ENCODE measurements at regions not wholly inside any gene's neighbourhood (a gene's known extent, or its start where the extent isn't known, plus 50 kb on each side); places are given as distances from the start of the nearest gene placed in this dataset.
"Not testable (repeated sequence)": the region's sequence is repeated elsewhere in the genome, so short reads cannot be mapped to it uniquely, and the experiment has no call there.

DNA sequence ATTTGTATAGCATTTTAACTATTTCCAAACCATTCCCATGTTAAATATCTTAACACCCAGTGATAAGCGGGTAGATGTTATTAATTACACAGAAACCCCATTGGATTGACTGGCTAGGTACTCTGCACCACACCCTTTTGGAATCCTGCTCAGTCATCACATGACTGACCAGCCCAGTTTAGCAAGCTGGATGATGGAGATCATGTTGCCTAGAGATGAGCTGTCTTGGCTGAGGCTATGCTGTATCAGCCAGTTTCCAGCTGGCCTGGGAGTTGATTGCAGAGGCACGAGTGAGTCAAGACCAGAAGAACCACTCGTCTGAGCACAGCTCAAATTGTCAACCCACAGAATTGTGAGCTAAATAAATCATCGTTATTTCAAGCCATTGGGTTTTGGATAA lies 124.6 kb downstream of the ZNF621 start:
- DNase-seq = no peak

DNA sequence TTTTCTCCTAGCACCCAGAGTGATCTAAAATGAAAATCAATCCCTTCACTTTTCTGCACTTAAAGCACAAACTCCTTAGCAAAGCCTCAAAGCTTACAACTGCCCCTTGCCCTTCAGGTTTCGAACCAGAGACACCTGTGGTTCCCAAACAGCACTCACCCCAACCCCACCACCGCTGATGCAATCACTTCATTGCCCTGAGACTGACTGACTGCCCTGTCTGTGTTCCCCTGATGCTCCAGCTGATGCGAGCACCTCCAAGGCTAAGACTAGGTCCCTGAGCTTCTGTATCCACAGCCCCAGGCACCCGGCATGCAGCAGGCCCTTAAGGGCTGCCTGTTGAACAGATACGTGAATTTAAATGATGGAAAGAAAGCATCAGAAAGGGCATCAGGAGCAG lies 127.3 kb downstream of the ZNF621 start:
- DNase-seq = no peak

- no peak for DNase-seq
Observed at GRCh38 chr3:40653001-40653400, 128.2 kb downstream of the ZNF621 start.

DNA sequence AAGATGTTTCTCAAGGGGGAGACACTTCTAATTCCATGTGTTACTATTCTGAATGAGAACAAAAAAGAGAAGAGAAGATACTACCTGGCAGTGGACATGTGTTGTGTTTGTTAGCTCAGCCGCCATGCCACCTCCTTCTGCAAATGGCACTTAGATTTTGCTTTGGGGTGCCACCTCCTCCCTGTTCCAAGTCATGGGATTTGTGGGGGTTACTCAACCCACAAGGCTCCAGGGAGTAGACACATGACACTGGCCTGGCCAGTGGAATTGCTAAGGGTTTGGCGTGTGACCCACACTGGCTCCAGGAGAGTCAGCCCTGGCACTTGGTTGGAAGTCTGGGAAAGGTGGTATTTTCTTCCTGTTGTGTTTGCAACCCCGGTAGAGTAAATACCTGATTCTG lies 129.1 kb downstream of the ZNF621 start:
- DNase-seq = no peak

DNA sequence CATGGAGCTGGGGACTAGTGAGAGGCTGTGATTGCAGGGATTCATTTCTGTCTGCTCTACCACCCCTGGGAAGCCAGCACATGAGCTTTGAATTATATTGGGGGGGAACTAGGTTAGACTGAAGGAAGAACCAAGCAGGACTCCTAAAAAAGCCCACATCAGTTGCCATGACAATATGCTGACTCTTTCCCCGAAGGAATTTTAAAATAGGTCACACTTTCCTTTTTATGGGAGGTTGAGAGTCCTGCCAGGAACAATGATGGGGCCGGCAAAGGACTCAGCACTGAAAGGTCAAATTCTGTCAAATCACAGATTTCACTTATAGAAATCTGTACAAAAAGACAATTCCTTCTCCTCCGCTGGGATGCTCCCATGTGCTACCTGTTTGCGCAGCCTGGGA lies 130.8 kb downstream of the ZNF621 start:
- DNase-seq = no peak

- DNase-seq = no peak
Observed at GRCh38 chr3:40657623-40658022, 132.9 kb downstream of the ZNF621 start.

DNA sequence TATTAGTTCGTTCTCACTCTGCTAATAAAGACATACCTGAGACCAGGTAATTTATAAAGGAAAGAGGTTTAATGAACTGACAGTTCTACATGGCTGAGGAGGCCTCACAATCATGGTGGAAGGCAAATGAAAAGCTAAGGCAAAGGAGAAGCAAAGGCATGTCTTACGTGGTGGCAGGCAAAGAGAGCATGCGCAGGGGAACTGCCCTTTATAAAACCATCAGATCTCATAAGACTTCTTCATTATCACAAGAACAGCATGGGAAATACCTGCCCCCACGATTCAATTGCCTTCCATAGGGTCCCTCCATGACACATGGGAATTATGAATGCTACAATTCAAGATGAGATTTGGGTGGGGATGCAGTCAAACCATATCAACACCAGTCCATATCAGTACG lies 133.5 kb downstream of the ZNF621 start:
- DNase-seq = no peak

GRCh38 chr3:40660554-40660953 lies 135.8 kb downstream of the ZNF621 start:
- DNase-seq = no peak

DNA sequence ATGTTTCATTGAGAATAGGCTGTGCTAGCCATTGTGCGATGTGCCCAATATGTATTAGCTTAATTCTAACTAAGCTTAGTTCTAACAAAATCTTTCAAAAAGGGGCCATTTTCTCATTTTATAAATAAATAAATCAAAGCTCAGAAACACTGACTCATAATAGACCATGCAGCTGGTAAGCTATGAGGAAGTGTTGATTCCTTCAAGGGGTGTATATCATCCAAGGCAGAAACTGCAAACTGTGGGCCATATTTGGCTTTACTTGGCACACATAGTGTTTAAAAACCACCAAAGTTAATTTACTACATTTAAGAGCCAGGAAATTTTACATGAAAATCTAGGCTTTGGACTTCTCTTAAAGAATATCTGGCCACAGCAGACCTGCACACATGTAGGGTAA lies 136.5 kb downstream of the ZNF621 start:
- no peak for DNase-seq

DNA sequence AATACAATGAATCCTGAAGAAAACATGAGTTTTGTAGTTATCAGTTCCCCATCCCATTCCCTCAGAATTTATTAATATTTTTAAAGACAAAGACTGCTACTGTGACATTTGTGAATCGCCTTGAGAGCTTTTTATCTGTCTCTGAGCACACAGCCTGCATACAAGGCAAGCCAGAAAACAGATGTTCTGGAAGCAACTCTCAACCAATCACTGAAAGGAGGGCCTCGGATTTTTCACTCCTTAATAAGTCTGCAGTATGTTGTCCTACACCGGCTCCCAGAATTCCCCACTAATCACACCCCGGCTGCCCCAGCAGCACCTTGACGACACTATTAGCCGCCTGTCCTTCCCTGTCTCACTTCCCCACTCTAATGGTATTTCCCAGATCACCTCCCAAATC lies 138.5 kb downstream of the ZNF621 start:
- no peak for DNase-seq

DNA sequence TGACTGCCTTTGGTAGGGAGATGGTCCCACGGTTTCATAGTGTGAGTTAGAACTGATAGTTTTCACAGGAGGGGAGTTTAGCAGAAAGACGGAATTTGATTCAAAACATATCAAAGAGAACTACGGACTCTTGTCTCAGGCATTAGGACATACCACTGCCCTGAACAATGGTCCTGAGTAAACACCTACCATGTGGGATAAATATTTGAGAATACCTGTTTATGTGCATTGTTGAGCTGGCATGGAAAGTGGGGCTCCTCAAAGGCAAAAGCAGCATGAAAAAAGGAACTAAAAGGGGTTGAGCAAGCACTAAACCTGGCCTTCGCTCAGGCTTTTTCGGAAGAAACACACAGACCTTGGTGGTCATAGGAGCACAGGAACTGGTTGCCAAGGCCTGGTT lies 144.4 kb downstream of the ZNF621 start:
- no peak for DNase-seq

- DNase-seq = no peak
Observed at GRCh38 chr3:40672861-40673260, 148.1 kb downstream of the ZNF621 start.

DNA sequence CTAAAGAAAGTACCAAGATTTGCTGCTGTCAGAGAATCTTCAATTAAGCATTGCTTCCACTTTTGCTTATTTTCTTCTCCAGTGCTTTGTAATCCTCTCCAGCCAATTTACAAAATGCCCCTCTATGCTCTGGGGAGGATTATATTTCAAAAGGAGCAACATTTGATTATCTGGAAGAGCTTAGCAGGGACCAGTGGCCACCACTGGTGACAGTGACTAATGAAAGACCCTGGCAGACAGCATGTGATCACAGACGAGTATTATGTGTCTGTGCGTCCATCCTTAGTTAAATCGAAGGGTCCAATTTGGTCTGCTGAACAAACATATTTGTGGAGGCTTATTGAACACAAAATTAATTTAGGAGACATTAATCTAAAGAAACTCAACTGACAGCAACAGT lies 152.6 kb downstream of the ZNF621 start:
- DNase-seq = no peak

DNA sequence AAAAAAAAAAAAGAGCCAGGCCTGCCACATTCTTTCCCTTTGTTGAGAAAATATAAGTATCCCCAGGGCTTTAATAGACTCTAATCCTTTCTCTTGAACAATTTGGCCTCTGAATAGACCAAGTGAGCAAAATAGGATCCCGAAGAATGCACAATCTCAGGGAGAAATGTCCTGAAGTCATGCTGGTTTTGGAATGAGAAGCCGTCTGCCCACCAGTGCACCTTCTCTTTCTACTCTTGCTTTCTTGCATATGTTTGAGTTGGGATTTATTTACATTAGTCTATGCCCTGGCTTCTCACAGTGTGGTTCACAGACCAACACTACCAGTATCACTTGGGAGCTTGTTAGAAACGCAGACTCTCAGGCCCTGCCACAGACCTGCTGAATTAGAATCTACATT lies 153.0 kb downstream of the ZNF621 start:
- no peak for DNase-seq

DNA sequence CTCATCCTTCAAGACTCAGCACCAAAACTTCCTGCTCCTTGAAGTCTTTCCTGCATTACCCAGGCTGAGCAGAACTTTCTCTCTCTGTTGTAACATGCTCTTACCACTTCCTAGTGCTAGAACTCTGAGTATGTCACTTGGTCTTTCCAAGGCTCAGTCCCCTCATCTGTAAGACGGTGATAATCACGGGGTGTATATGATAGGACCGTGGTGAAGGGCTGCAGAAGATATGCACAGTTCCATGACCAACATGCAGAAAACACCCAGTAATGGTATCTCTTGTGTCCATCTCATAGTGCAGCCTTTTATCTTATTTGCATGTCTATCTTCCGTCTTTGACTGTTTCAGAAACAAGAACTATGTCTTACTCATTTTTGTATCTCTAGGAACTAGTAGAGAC lies 154.5 kb downstream of the ZNF621 start:
- no peak for DNase-seq

- no peak for DNase-seq
Observed at GRCh38 chr3:40680685-40681657, 156.2 kb downstream of the ZNF621 start.

DNA sequence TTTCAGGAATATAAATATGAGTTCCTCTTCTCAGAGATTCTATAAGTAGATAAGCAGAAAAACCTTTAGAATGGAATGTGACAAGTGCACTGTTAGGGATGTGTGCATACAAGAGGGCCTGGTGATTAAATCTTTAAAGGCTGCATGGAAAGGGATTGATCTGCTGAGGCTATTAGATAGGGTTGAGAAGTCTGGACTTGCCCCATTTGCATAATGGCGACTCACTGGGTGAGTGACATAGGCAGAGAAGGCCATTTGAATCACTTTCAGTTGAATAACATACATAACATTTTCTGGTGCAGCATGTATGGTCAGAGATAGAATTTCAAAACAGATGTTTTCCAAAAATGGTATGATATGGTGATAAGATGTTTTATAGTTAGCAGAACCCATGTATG lies 156.9 kb downstream of the ZNF621 start:
- DNase-seq = no peak

DNA sequence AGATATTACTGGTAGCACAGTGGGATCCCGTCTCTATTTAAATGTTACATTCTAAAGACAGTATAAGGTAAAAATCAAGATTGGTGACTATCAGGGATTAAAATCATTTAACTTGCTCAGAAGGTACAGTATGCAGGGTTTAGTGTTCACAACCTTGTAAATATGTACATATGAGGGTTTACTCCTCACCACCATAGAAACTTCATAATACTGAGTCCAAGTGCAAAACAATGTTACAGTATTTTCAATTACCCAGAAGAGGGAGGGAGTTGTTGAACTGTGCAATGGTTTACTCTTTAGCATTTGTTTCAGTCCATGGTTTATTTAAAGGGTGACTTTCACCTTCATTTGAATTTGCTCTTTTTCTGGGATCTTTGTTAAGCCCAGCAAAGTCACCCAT lies 165.1 kb downstream of the ZNF621 start:
- no peak for DNase-seq

DNA sequence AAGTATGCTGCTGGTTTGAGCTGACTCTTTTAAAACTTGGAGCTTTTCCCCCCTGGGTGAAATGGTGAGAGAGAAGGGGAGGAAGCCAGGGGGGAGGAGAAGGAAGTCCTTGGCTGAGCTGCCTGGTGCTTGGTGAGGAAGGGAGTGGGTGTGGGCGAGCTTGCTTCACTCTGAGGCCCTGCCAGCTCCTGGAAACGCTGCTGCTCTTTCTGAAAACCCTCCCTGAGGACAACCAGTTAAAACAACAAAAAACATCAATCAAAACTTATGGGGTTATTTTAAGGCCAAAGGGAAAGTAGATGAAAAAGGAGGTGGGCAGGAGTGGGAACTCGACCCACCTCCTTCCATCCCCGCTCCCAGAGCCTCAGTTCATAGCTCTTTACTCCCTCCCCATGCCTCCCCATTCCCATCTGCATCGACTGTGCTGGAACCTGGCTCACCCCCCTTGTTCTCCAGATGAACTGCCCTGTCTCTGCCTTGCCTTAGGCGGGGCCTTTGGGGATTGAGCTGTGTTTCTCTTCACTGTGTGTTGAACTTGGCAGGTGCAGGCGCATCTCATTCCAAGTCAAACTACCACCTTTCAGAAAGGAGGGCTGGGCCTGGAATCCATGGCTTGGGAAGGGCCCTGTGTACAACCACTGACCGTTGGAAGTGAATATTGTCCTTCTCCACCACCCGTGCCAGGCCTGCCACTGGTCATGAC lies 166.1 kb downstream of the ZNF621 start:
- peak; percentile 78 for DNase-seq

- peak; percentile 38 for DNase-seq
Observed at GRCh38 chr3:40691452-40691861, 166.7 kb downstream of the ZNF621 start.

GRCh38 chr3:40695848-40696247 lies 171.1 kb downstream of the ZNF621 start:
- no peak for DNase-seq

- DNase-seq = not testable (repeated sequence)
Observed at GRCh38 chr3:40698611-40699010, 173.9 kb downstream of the ZNF621 start.

DNA sequence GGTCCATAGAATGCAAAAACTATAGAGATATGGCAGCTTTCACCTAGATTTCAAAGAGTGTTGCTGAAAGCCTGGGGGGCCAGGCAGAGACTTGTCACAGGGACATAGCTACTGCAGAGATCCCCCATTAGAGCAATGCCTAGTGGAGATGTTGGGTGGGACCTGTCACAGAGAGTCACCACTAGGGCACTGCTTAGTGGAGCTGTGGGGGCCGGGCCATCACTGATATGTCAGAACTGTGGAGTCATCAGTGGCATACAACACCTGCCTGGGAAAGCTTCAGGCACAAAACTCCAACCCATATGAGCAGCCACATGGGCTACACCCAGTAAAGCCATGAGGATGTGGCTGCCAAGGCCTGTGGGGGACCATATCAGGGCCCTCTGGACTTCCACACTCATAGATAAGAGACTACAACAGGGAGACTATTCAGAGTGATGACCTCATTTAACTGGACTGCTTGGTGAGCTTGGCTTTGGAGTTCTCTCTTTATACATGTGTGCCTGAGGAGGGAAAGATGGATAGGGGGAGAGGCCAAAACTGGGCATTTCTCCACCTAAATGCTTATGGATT lies 176.3 kb downstream of the ZNF621 start:
- no peak for DNase-seq

DNA sequence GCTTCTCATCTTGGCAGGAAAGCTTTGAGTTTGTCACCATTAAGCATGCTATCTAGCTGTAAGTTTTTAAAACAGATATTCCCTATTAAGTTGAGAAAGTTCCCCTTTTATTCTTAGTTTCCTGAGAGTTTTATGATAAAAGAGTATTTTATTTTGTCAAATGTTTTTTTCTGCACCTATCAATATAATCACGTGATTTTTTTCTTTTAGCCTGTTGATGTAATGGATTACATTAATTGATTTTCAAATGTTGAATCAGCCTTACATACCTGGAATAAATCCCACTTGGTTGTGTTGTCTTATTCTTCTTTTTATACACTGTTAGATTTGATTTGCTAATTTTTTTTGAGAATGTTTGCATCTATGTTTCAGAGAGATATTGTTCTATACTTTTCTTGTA lies 179.5 kb downstream of the ZNF621 start:
- DNase-seq = no peak

All from NCI-H1092 treated with DMSO at 0.1 percent for 48 hours (cell line).